ENCODE measurements at regions not wholly inside any gene's neighbourhood (a gene's known extent, or its start where the extent isn't known, plus 50 kb on each side); places are given as distances from the start of the nearest gene placed in this dataset.

GRCh38 chr6:67633058-67633457, 1002.0 kb upstream of the ADGRB3 start:
- TF ChIP-seq GABPA (tag; conservative IDR thresholded peaks at IDR 0.05; ENCODE audit: low read depth) (no peak), IRF9 (tag; IDR thresholded peaks at IDR 0.05) (no peak), NFYB (IDR thresholded peaks at IDR 0.05; ENCODE audit: extremely low read depth, insufficient read length) (no peak), GABPB1 (CRISPR knock-in tag; IDR thresholded peaks at IDR 0.05) (no peak)

Measured in K562 (cell line).